SU-DHL-6 (cell line): ENCODE measurements at regions not wholly inside any gene's neighbourhood (a gene's known extent, or its start where the extent isn't known, plus 50 kb on each side); places are given as distances from the start of the nearest gene placed in this dataset.

Experiments
- EZH2phosphoT487 ChIP-seq: fragments of 200-600 bp; sonication (generic), shearing (Covaris generic); conservative IDR thresholded peaks from 2 replicates; pipeline ENCODE4 v1.6.1; 2018; ENCODE audit warnings: mild to moderate bottlenecking, antibody characterized with exemption, low read length, moderate library complexity, mixed read lengths
- TF ChIP-seq, protein P1 (sequence below): fragments of 200-600 bp; sonication (generic); IDR thresholded peaks from one replicate; pipeline ENCODE4 v1.5.1; 2017; ENCODE audit warnings: antibody characterized with exemption, mild to moderate bottlenecking, low read length, moderate library complexity; ENCODE audit not compliant: insufficient read depth, poor library complexity, severe bottlenecking

GRCh38 chr4:71259280-71259679, 79.5 kb upstream of the SLC4A4 start:
- TF ChIP-seq, protein P1, sequence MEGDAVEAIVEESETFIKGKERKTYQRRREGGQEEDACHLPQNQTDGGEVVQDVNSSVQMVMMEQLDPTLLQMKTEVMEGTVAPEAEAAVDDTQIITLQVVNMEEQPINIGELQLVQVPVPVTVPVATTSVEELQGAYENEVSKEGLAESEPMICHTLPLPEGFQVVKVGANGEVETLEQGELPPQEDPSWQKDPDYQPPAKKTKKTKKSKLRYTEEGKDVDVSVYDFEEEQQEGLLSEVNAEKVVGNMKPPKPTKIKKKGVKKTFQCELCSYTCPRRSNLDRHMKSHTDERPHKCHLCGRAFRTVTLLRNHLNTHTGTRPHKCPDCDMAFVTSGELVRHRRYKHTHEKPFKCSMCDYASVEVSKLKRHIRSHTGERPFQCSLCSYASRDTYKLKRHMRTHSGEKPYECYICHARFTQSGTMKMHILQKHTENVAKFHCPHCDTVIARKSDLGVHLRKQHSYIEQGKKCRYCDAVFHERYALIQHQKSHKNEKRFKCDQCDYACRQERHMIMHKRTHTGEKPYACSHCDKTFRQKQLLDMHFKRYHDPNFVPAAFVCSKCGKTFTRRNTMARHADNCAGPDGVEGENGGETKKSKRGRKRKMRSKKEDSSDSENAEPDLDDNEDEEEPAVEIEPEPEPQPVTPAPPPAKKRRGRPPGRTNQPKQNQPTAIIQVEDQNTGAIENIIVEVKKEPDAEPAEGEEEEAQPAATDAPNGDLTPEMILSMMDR: no peak
- no peak for TF ChIP-seq EZH2phosphoT487
